GM23338 (cell line): ENCODE measurements at regions not wholly inside any gene's neighbourhood (a gene's known extent, or its start where the extent isn't known, plus 50 kb on each side); places are given as distances from the start of the nearest gene placed in this dataset.

ENCODE experiments used
- ATAC-seq: fragments of 200-7000 bp; cut with Tn5 transposase; 3 replicates; pipeline ENCODE4 v1.9.1; 2020
- DNase-seq: peaks from one replicate; pipeline ENCODE4 v3.0.0-alpha.2; 2015; ENCODE audit warnings: low spot score
- H2AFZ ChIP-seq: fragments of 200-600 bp; sonication (generic); 2 replicates; pipeline ENCODE4 v1.8.0; 2016; ENCODE audit warnings: antibody characterized with exemption, mild to moderate bottlenecking, moderate library complexity
- H3F3A ChIP-seq: fragments of 200-600 bp; sonication (generic); replicated peaks from 2 replicates; pipeline ENCODE4 v1.8.0; 2017; ENCODE audit warnings: antibody characterized with exemption, mixed run types, low read depth
- H3K27ac ChIP-seq: fragments of 200-600 bp; sonication (generic); 2 replicates; pipeline ENCODE4 v1.6.1; 2016; ENCODE audit warnings: low read depth
- H3K27me3 ChIP-seq: fragments of 200-600 bp; sonication (generic); 2 replicates; pipeline ENCODE4 v1.8.0; 2016; ENCODE audit warnings: mild to moderate bottlenecking, mixed run types, moderate library complexity; ENCODE audit not compliant: insufficient read depth
- H3K36me3 ChIP-seq: fragments of 200-600 bp; sonication (generic); 2 replicates; pipeline ENCODE4 v1.8.0; 2016; ENCODE audit warnings: mild to moderate bottlenecking; ENCODE audit not compliant: insufficient read depth
- H3K4me1 ChIP-seq: fragments of 200-600 bp; sonication (generic); 2 replicates; pipeline ENCODE4 v1.8.0; 2016; ENCODE audit warnings: mild to moderate bottlenecking, moderate library complexity; ENCODE audit not compliant: insufficient read depth
- H3K4me2 ChIP-seq: fragments of 200-600 bp; sonication (generic); 2 replicates; pipeline ENCODE4 v1.7.1; 2017; ENCODE audit warnings: mixed run types
- H3K4me3 ChIP-seq: fragments of 200-600 bp; sonication (generic); 2 replicates; pipeline ENCODE4 v1.6.1; 2016; ENCODE audit warnings: mixed run types
- H3K79me2 ChIP-seq: fragments of 200-600 bp; sonication (generic); replicated peaks from 2 replicates; pipeline ENCODE4 v1.8.0; 2017; ENCODE audit warnings: mild to moderate bottlenecking; ENCODE audit not compliant: insufficient read depth
- H3K9me2 ChIP-seq: fragments of 200-600 bp; sonication (generic); 2 replicates; pipeline ENCODE4 v1.8.0; 2017; ENCODE audit not compliant: insufficient read depth
- H4K20me1 ChIP-seq: fragments of 200-600 bp; sonication (generic); replicated peaks from 2 replicates; pipeline ENCODE4 v1.8.0; 2017; ENCODE audit warnings: mild to moderate bottlenecking; ENCODE audit not compliant: insufficient read depth
- H3K27ac Mint-ChIP-seq: 2 replicates; pipeline ENCODE4 v1.8.0; 2020; ENCODE audit warnings: inconsistent platforms, mild to moderate bottlenecking, moderate library complexity, mixed read lengths
- H3K27me3 Mint-ChIP-seq: 3 replicates; pipeline ENCODE4 v1.8.0; 2022; ENCODE audit warnings: low read depth, mild to moderate bottlenecking, moderate library complexity, mixed read lengths, inconsistent platforms; ENCODE audit not compliant: insufficient read depth, poor library complexity
- H3K36me3 Mint-ChIP-seq: 3 replicates; pipeline ENCODE4 v1.8.0; 2021; ENCODE audit warnings: low read depth, mild to moderate bottlenecking, inconsistent platforms, moderate library complexity, mixed read lengths
- H3K4me1 Mint-ChIP-seq: 3 replicates; pipeline ENCODE4 v1.8.0; 2020; ENCODE audit warnings: mild to moderate bottlenecking, inconsistent platforms, mixed read lengths
- H3K4me3 Mint-ChIP-seq: 3 replicates; pipeline ENCODE4 v1.8.0; 2021; ENCODE audit warnings: moderate library complexity, mild to moderate bottlenecking, inconsistent platforms, mixed read lengths
- H3K9me3 Mint-ChIP-seq: 3 replicates; pipeline ENCODE4 v1.8.0; 2020; ENCODE audit warnings: moderate library complexity, mild to moderate bottlenecking, inconsistent platforms, mixed read lengths
- ETS1 ChIP-seq: IDR thresholded peaks from 2 replicates; pipeline ENCODE4 v1.6.1; 2016; ENCODE audit warnings: antibody characterized with exemption
- NANOG ChIP-seq: IDR thresholded peaks from 2 replicates; pipeline ENCODE4 v1.6.1; 2016; ENCODE audit warnings: antibody characterized with exemption, borderline replicate concordance
- POLR2AphosphoS5 ChIP-seq: IDR thresholded peaks from 2 replicates; pipeline ENCODE4 v1.6.1; 2016; ENCODE audit warnings: antibody characterized with exemption, low read depth
- REST ChIP-seq: IDR thresholded peaks from one replicate; pipeline ENCODE4 v1.6.1; 2018; ENCODE audit warnings: antibody characterized with exemption; ENCODE audit not compliant: unreplicated experiment
- ZNF114 ChIP-seq: fragments of 250-450 bp; sonication (Bioruptor Pico); IDR thresholded peaks from 2 replicates; pipeline ENCODE4 v1.5.0; 2020; ENCODE audit warnings: mild to moderate bottlenecking, moderate library complexity
- ZNF331 ChIP-seq: fragments of 250-450 bp; sonication (Bioruptor Pico); IDR thresholded peaks from 2 replicates; pipeline ENCODE4 v1.5.0; 2020; ENCODE audit warnings: low read depth, mild to moderate bottlenecking, moderate library complexity
- TF ChIP-seq, protein P1 (sequence below), 2 experiments: fragments of 200-600 bp in 1 of 2; sonication (generic) in 1 of 2; conservative IDR thresholded peaks; 2 replicates each; pipeline versions ENCODE4 v1.5.1 to v1.6.1; 2016 to 2017; ENCODE audit warnings: antibody characterized with exemption in 2 of 2, low read depth in 2 of 2, mild to moderate bottlenecking in 2 of 2, moderate library complexity in 1 of 2

- no peak for TF ChIP-seq ETS1
- TF ChIP-seq, protein P1, sequence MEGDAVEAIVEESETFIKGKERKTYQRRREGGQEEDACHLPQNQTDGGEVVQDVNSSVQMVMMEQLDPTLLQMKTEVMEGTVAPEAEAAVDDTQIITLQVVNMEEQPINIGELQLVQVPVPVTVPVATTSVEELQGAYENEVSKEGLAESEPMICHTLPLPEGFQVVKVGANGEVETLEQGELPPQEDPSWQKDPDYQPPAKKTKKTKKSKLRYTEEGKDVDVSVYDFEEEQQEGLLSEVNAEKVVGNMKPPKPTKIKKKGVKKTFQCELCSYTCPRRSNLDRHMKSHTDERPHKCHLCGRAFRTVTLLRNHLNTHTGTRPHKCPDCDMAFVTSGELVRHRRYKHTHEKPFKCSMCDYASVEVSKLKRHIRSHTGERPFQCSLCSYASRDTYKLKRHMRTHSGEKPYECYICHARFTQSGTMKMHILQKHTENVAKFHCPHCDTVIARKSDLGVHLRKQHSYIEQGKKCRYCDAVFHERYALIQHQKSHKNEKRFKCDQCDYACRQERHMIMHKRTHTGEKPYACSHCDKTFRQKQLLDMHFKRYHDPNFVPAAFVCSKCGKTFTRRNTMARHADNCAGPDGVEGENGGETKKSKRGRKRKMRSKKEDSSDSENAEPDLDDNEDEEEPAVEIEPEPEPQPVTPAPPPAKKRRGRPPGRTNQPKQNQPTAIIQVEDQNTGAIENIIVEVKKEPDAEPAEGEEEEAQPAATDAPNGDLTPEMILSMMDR (conservative IDR thresholded peaks at IDR 0.05; ENCODE audit: low read depth in 2 of 2), result no peak
- TF ChIP-seq ZNF114 (CRISPR knock-in tag), result no peak
- no peak for TF ChIP-seq REST
Observed at GRCh38 chr4:67035986-67036385, 509.3 kb downstream of the CENPC start (continued).

DNA sequence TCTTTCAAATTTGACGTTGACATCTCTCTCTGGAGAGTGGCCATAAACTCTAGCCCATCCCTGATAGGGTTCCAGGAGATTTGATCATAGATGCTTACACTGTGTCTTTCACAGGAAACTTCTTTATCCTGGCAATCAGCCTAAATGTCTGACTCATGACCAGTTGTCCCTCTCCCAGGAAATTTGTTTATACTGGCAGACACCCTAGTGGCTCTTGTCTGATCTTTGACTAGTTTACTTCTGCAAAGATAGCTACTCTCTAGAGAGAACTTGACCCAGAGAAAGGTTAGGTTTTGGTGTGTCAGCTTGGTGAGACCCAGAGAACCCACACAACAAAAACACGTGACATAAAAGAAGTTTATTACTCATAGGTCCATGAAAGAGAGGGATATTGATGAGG, 509.8 kb downstream of the CENPC start:
- Histone ChIP-seq H3K4me3 (no peak overlapping the region), H3K79me2 (no peaks in the 10 kb centered on the region), H3K36me3 (no peaks in the 10 kb centered on the region), H4K20me1 (no peaks in the 10 kb centered on the region), H3K4me2 (no peak overlapping the region), H3K9me2 (peaks cover 10% of the 10 kb centered on the region; the same call in 1 of the 2 replicates), H2AFZ (no peak overlapping the region), H3K27me3 (no peaks in the 10 kb centered on the region), H3K4me1 (no peaks in the 10 kb centered on the region), H3K27ac (no peak overlapping the region), H3F3A (no peaks in the 10 kb centered on the region)
- H3K9me3 Mint-ChIP-seq, result no peaks in the 10 kb centered on the region
- H3K36me3 Mint-ChIP-seq, result no peaks in the 10 kb centered on the region
- H3K4me1 Mint-ChIP-seq, result no peaks in the 10 kb centered on the region
- ATAC-seq, result no peak
- no peaks in the 10 kb centered on the region for H3K27me3 Mint-ChIP-seq
- H3K27ac Mint-ChIP-seq, result no peak overlapping the region
- no peak overlapping the region for H3K4me3 Mint-ChIP-seq
- DNase-seq, result no peak
- TF ChIP-seq, protein P1 (conservative IDR thresholded peaks at IDR 0.05; ENCODE audit: low read depth in 2 of 2), result no peak
- TF ChIP-seq ZNF114 (CRISPR knock-in tag) (no peak), ETS1 (no peak), POLR2AphosphoS5 (no peak), ZNF331 (CRISPR knock-in tag) (no peak), NANOG (no peak), REST (no peak)
